ENCODE measurements at regions not wholly inside any gene's neighbourhood (a gene's known extent, or its start where the extent isn't known, plus 50 kb on each side); places are given as distances from the start of the nearest gene placed in this dataset.

GRCh38 chr22:49073873-49074417 lies 753.7 kb downstream of the BRD1 start:
- TF ChIP-seq ESRRG (CRISPR knock-in tag; IDR thresholded peaks at IDR 0.05) (no peak), RARB (CRISPR knock-in tag; IDR thresholded peaks at IDR 0.05) (no peak), CREB5 (CRISPR knock-in tag; IDR thresholded peaks at IDR 0.05; ENCODE audit: low read depth) (no peak), ZFP3 (CRISPR knock-in tag; IDR thresholded peaks at IDR 0.05) (no peak), BACH2 (CRISPR knock-in tag; IDR thresholded peaks at IDR 0.05; ENCODE audit: borderline replicate concordance) (no peak), CSRNP3 (CRISPR knock-in tag; IDR thresholded peaks at IDR 0.05) (no peak), ZFP30 (CRISPR knock-in tag; IDR thresholded peaks at IDR 0.05) (no peak), ZNF8 (CRISPR knock-in tag; IDR thresholded peaks at IDR 0.05) (no peak), ARNTL (CRISPR knock-in tag; IDR thresholded peaks at IDR 0.05; ENCODE audit: borderline replicate concordance, low read depth) (no peak)
- TF ChIP-seq, protein P1, sequence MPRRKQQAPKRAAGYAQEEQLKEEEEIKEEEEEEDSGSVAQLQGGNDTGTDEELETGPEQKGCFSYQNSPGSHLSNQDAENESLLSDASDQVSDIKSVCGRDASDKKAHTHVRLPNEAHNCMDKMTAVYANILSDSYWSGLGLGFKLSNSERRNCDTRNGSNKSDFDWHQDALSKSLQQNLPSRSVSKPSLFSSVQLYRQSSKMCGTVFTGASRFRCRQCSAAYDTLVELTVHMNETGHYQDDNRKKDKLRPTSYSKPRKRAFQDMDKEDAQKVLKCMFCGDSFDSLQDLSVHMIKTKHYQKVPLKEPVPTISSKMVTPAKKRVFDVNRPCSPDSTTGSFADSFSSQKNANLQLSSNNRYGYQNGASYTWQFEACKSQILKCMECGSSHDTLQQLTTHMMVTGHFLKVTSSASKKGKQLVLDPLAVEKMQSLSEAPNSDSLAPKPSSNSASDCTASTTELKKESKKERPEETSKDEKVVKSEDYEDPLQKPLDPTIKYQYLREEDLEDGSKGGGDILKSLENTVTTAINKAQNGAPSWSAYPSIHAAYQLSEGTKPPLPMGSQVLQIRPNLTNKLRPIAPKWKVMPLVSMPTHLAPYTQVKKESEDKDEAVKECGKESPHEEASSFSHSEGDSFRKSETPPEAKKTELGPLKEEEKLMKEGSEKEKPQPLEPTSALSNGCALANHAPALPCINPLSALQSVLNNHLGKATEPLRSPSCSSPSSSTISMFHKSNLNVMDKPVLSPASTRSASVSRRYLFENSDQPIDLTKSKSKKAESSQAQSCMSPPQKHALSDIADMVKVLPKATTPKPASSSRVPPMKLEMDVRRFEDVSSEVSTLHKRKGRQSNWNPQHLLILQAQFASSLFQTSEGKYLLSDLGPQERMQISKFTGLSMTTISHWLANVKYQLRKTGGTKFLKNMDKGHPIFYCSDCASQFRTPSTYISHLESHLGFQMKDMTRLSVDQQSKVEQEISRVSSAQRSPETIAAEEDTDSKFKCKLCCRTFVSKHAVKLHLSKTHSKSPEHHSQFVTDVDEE (CRISPR knock-in tag; IDR thresholded peaks at IDR 0.05): no peak
- TF ChIP-seq, protein P2, sequence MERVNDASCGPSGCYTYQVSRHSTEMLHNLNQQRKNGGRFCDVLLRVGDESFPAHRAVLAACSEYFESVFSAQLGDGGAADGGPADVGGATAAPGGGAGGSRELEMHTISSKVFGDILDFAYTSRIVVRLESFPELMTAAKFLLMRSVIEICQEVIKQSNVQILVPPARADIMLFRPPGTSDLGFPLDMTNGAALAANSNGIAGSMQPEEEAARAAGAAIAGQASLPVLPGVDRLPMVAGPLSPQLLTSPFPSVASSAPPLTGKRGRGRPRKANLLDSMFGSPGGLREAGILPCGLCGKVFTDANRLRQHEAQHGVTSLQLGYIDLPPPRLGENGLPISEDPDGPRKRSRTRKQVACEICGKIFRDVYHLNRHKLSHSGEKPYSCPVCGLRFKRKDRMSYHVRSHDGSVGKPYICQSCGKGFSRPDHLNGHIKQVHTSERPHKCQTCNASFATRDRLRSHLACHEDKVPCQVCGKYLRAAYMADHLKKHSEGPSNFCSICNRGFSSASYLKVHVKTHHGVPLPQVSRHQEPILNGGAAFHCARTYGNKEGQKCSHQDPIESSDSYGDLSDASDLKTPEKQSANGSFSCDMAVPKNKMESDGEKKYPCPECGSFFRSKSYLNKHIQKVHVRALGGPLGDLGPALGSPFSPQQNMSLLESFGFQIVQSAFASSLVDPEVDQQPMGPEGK (CRISPR knock-in tag; IDR thresholded peaks at IDR 0.05; ENCODE audit: borderline replicate concordance): no peak
- TF ChIP-seq, protein P3, sequence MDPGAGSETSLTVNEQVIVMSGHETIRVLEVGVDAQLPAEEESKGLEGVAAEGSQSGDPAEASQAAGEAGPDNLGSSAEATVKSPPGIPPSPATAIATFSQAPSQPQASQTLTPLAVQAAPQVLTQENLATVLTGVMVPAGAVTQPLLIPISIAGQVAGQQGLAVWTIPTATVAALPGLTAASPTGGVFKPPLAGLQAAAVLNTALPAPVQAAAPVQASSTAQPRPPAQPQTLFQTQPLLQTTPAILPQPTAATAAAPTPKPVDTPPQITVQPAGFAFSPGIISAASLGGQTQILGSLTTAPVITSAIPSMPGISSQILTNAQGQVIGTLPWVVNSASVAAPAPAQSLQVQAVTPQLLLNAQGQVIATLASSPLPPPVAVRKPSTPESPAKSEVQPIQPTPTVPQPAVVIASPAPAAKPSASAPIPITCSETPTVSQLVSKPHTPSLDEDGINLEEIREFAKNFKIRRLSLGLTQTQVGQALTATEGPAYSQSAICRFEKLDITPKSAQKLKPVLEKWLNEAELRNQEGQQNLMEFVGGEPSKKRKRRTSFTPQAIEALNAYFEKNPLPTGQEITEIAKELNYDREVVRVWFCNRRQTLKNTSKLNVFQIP (CRISPR knock-in tag; IDR thresholded peaks at IDR 0.05; ENCODE audit: borderline replicate concordance, low read depth): no peak

All from SK-N-SH treated with all-trans-retinoic acid at 6 μM for 48 hours (cell line).